H1 (cell line): ENCODE measurements at regions not wholly inside any gene's neighbourhood (a gene's known extent, or its start where the extent isn't known, plus 50 kb on each side); places are given as distances from the start of the nearest gene placed in this dataset.

Experiments
- CTCF ChIA-PET: fragments of 300-600 bp; sonication (Branson Sonifier 250); formaldehyde crosslinking; loops from one replicate; lab custom pipeline; 2021; ENCODE audit not compliant: partially characterized antibody; lab: Charles Lee
- POLR2A ChIA-PET: fragments of 300-600 bp; sonication (Branson Sonifier 250); formaldehyde crosslinking; loops from one replicate; lab custom pipeline; 2021; ENCODE audit warnings: inconsistent platforms; ENCODE audit not compliant: partially characterized antibody; lab: Charles Lee
- DNase-seq, 2 experiments: peaks; one replicate each; pipeline versions ENCODE4 v3.0.0 to v3.0.0-alpha.2; 2010 to 2022; ENCODE audit warnings: low spot score in 2 of 2, low read depth in 1 of 2, mixed read lengths in 1 of 2
- FAIRE-seq: peaks from 2 replicates; lab custom pipeline; 2011; peaks lifted over from hg19 to GRCh38; lab: Jason Lieb, UNC
- H2AFZ ChIP-seq: 2 replicates; pipeline ENCODE4 v1.8.1; 2012; ENCODE audit warnings: low read length, inconsistent platforms
- H2AK5ac ChIP-seq: 2 replicates; pipeline ENCODE4 v1.6.1; 2013; ENCODE audit warnings: low read depth, low read length
- H2BK120ac ChIP-seq: replicated peaks from 2 replicates; pipeline ENCODE3; 2013; ENCODE audit warnings: low read depth, low read length, inconsistent platforms
- H2BK12ac ChIP-seq: 2 replicates; pipeline ENCODE4 v1.6.1; 2013; ENCODE audit warnings: low read depth, low read length
- H2BK15ac ChIP-seq: 2 replicates; pipeline ENCODE4 v1.6.1; 2013; ENCODE audit warnings: low read length
- H2BK20ac ChIP-seq: 2 replicates; pipeline ENCODE4 v1.6.1; 2013; ENCODE audit warnings: low read length
- H2BK5ac ChIP-seq: 2 replicates; pipeline ENCODE4 v1.6.1; 2013; ENCODE audit warnings: low read depth, low read length
- H3K14ac ChIP-seq: 2 replicates; pipeline ENCODE4 v1.6.1; 2013; ENCODE audit warnings: inconsistent platforms; ENCODE audit not compliant: insufficient read length
- H3K18ac ChIP-seq: 2 replicates; pipeline ENCODE4 v1.6.1; 2013; ENCODE audit warnings: low read length; ENCODE audit errors: extremely low read depth
- H3K23ac ChIP-seq: 2 replicates; pipeline ENCODE4 v1.6.1; 2013; ENCODE audit warnings: inconsistent platforms; ENCODE audit not compliant: insufficient read length
- H3K23me2 ChIP-seq: 2 replicates; pipeline ENCODE4 v1.6.1; 2013; ENCODE audit warnings: low read depth, low read length
- H3K27ac ChIP-seq: 2 replicates; pipeline ENCODE4 v1.6.1; 2011; ENCODE audit warnings: low read depth, low read length, inconsistent platforms
- H3K27me3 ChIP-seq, 4 experiments: replicated peaks in 1 of 4; 1 replicate in 1 of 4; 2 replicates in 3 of 4; pipeline versions ENCODE4 v1.6.1 to v1.8.1; 2011 to 2013; ENCODE audit warnings: low read length in 3 of 4, mild to moderate bottlenecking in 3 of 4, inconsistent platforms in 2 of 4, mixed read lengths in 2 of 4, moderate library complexity in 1 of 4; ENCODE audit not compliant: control insufficient read depth in 3 of 4, insufficient read depth in 3 of 4; ENCODE audit errors: extremely low read depth in 1 of 4
- H3K36me3 ChIP-seq, 4 experiments: 2 replicates each; pipeline versions ENCODE4 v1.6.1 to v1.8.1; 2011 to 2013; ENCODE audit warnings: mild to moderate bottlenecking in 4 of 4, low read length in 3 of 4, moderate library complexity in 2 of 4, control low read depth in 1 of 4, inconsistent platforms in 1 of 4; ENCODE audit not compliant: insufficient read depth in 4 of 4, control insufficient read depth in 2 of 4
- H3K4ac ChIP-seq: replicated peaks from 2 replicates; pipeline ENCODE3; 2013; ENCODE audit warnings: low read length, low read depth, mixed read lengths, inconsistent platforms; ENCODE audit not compliant: insufficient read length
- H3K4me1 ChIP-seq, 4 experiments: replicated peaks in 1 of 4; 1 replicate in 1 of 4; 2 replicates in 3 of 4; pipeline versions ENCODE4 v1.6.1 to v1.8.1; 2011 to 2013; ENCODE audit warnings: low read length in 3 of 4, inconsistent platforms in 2 of 4, mixed read lengths in 1 of 4; ENCODE audit not compliant: insufficient read depth in 4 of 4, control insufficient read depth in 3 of 4
- H3K4me2 ChIP-seq, 2 experiments: 2 replicates each; pipeline versions ENCODE4 v1.6.1 to v1.8.1; 2011 to 2013; ENCODE audit warnings: low read depth in 2 of 2, low read length in 2 of 2, control low read depth in 1 of 2, inconsistent platforms in 1 of 2, mild to moderate bottlenecking in 1 of 2; ENCODE audit not compliant: insufficient read depth in 1 of 2
- H3K4me3 ChIP-seq, 4 experiments: fragments of 200-600, 300-600 bp in 1 of 4; sonication (generic), shearing (Covaris generic), sonication (Bioruptor Twin) in 1 of 4; 2 replicates each; pipeline versions ENCODE4 v1.5.1 to v1.8.1; 2011 to 2016; ENCODE audit warnings: low read length in 4 of 4, low read depth in 3 of 4, control low read depth in 2 of 4, inconsistent platforms in 2 of 4, mild to moderate bottlenecking in 2 of 4, mixed read lengths in 1 of 4, moderate library complexity in 1 of 4; ENCODE audit not compliant: insufficient read depth in 2 of 4; ENCODE audit errors: extremely low read depth in 1 of 4
- H3K56ac ChIP-seq: replicated peaks from 2 replicates; pipeline ENCODE3; 2013; ENCODE audit warnings: low read depth, mild to moderate bottlenecking, mixed read lengths, low read length, inconsistent platforms; ENCODE audit not compliant: insufficient read length
- H3K79me1 ChIP-seq: 2 replicates; pipeline ENCODE4 v1.6.1; 2013; ENCODE audit warnings: low read depth, low read length, control low read depth
- H3K79me2 ChIP-seq, 2 experiments: 2 replicates each; pipeline versions ENCODE4 v1.6.1 to v1.8.1; 2012 to 2013; ENCODE audit warnings: low read length in 2 of 2, mild to moderate bottlenecking in 2 of 2, inconsistent platforms in 1 of 2; ENCODE audit not compliant: insufficient read depth in 2 of 2, control insufficient read depth in 1 of 2
- H3K9ac ChIP-seq, 4 experiments: replicated peaks in 1 of 4; 1 replicate in 1 of 4; 2 replicates in 3 of 4; pipeline versions ENCODE4 v1.6.1 to v1.8.1; 2011 to 2013; ENCODE audit warnings: low read depth in 3 of 4, low read length in 3 of 4, control low read depth in 2 of 4, mild to moderate bottlenecking in 2 of 4, moderate library complexity in 2 of 4, inconsistent platforms in 1 of 4; ENCODE audit errors: extremely low read depth in 1 of 4
- H3K9me3 ChIP-seq, 2 experiments: 2 replicates each; pipeline versions ENCODE4 v1.6.1 to v1.8.1; 2012 to 2013; ENCODE audit warnings: mild to moderate bottlenecking in 2 of 2, moderate library complexity in 2 of 2, control low read depth in 1 of 2, inconsistent platforms in 1 of 2, low read depth in 1 of 2, low read length in 1 of 2, mixed read lengths in 1 of 2; ENCODE audit not compliant: insufficient read depth in 2 of 2
- H4K20me1 ChIP-seq, 2 experiments: replicated peaks in 1 of 2; 2 replicates each; pipeline versions ENCODE3 to v1.8.1; 2011 to 2013; ENCODE audit warnings: inconsistent platforms in 2 of 2, low read length in 2 of 2, mild to moderate bottlenecking in 1 of 2; ENCODE audit not compliant: insufficient read depth in 2 of 2, control insufficient read depth in 1 of 2
- H4K5ac ChIP-seq: 2 replicates; pipeline ENCODE4 v1.6.1; 2013; ENCODE audit warnings: low read length, low read depth, mixed read lengths, inconsistent platforms; ENCODE audit not compliant: insufficient read length
- H4K8ac ChIP-seq: 2 replicates; pipeline ENCODE4 v1.8.0; 2013; ENCODE audit warnings: mild to moderate bottlenecking, moderate library complexity, low read length, inconsistent platforms; ENCODE audit not compliant: insufficient read depth; ENCODE audit errors: extremely low read depth
- H4K91ac ChIP-seq: replicated peaks from 2 replicates; pipeline ENCODE3; 2013; ENCODE audit warnings: low read length, mixed read lengths, inconsistent platforms; ENCODE audit not compliant: insufficient read length
- BACH1 ChIP-seq: IDR thresholded peaks from 2 replicates; pipeline ENCODE4 v1.6.1; 2012; ENCODE audit warnings: low read length, improper control_type of control experiment
- CBX5 ChIP-seq: fragments of 300-800, 300-1000 bp; sonication (generic); IDR thresholded peaks from 2 replicates; pipeline ENCODE4 v1.7.1; 2016; ENCODE audit warnings: antibody characterized with exemption, low read length, low read depth
- CBX8 ChIP-seq: fragments of 300-800, 300-1000 bp; sonication (generic); IDR thresholded peaks from 2 replicates; pipeline ENCODE4 v1.7.1; 2016; ENCODE audit warnings: low read depth, low read length, borderline replicate concordance
- CHD2 ChIP-seq: IDR thresholded peaks from 2 replicates; pipeline ENCODE4 v1.6.1; 2012; ENCODE audit warnings: low read length, improper control_type of control experiment
- EZH2 ChIP-seq: fragments of 200-600 bp; sonication (generic); IDR thresholded peaks from 2 replicates; pipeline ENCODE4 v1.7.1; 2012; ENCODE audit warnings: low read depth, mild to moderate bottlenecking, moderate library complexity, low read length, inconsistent platforms; ENCODE audit not compliant: severe bottlenecking
- FOSL1 ChIP-seq: IDR thresholded peaks from 2 replicates; pipeline ENCODE4 v1.6.1; 2011; ENCODE audit warnings: mild to moderate bottlenecking, low read depth, low read length, moderate library complexity; ENCODE audit not compliant: insufficient read depth
- HDAC2 ChIP-seq, 2 experiments: fragments of 300-600 bp in 1 of 2; sonication (generic) in 1 of 2; IDR thresholded peaks; 2 replicates each; pipeline ENCODE4 v1.6.1; 2011 to 2012; ENCODE audit warnings: low read depth in 2 of 2, low read length in 2 of 2, mild to moderate bottlenecking in 2 of 2, moderate library complexity in 2 of 2, borderline replicate concordance in 1 of 2, inconsistent platforms in 1 of 2
- SIRT6 ChIP-seq: IDR thresholded peaks from one replicate; pipeline ENCODE4 v1.7.1; 2012; ENCODE audit warnings: low read length, inconsistent platforms
- TBP ChIP-seq: IDR thresholded peaks from 2 replicates; pipeline ENCODE4 v1.6.1; 2011; ENCODE audit warnings: low read depth, low read length, improper control_type of control experiment
- ZNF274 ChIP-seq: IDR thresholded peaks from 2 replicates; pipeline ENCODE4 v1.7.0; 2012; ENCODE audit warnings: low read length, borderline replicate concordance; ENCODE audit errors: extremely low read depth
- WGBS, 2 experiments: shearing (Covaris generic) in 1 of 2; methylation state at CpG; one replicate each; pipeline versions ENCODE4 v1.1.6 to v1.1.7; 2013 to 2015; ENCODE audit warnings: low lambda C conversion rate in 2 of 2, mixed read lengths in 2 of 2, inconsistent platforms in 1 of 2, low coverage in 1 of 2, missing lambda C conversion rate in 1 of 2; ENCODE audit not compliant: insufficient replicate concordance in 2 of 2, insufficient coverage in 1 of 2, insufficient read length in 1 of 2; ENCODE audit errors: extremely low coverage in 1 of 2, missing lambda C conversion rate in 1 of 2; 5-methylcytosine and 5-hydroxymethylcytosine counted together
- TF ChIP-seq, protein P1 (sequence below): IDR thresholded peaks from 2 replicates; pipeline ENCODE4 v1.6.1; 2012; ENCODE audit warnings: low read length, inconsistent platforms

DNA sequence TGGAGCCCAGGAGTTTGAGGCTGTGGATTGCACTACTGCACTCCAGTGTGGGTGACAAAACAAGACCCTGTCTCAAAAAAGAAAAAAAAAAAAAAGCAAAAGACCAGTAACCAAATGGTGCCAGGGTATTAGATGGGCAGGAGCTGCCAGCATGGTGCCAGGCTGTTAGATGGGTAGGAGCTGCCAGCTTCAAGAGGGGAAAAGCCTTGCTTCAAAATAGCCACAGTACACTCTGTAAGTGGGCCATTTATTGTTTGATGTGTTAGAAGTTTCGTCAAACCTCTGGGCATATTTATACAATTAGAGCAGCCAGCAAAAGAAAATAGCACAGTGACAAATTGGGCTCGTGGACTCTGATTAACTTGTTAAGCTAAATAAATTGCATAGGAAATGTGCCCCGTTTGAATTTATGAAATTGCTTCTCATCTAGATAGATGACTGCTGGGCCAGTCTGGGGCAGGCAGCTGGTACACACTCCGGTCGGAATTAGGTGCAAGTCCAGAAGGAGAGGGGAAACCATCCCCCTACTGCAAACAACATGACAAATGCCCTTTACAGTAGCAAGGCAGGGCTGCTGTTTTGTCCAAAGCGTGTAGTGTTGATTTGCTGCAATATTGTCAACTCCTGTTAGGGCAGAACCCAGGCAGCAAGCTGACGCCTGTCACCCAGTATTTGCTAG lies 126.3 kb upstream of the IRX3 start:
- Histone ChIP-seq H3K4ac (no peak overlapping the region), H3K4me3 (no peak overlapping the region), H4K91ac (no peak overlapping the region), H3K27me3 (no peaks in the 10 kb centered on the region; a peak in 1 of 7 replicates), H2BK5ac (no peak overlapping the region), H3K79me2 (no peaks in the 10 kb centered on the region), H2AK5ac (no peak overlapping the region), H3K36me3 (no peaks in the 10 kb centered on the region), H2BK12ac (no peak overlapping the region), H2BK20ac (no peak overlapping the region), H2BK120ac (no peak overlapping the region), H4K8ac (no peak overlapping the region), H2AFZ (no peak overlapping the region), H3K4me2 (no peak overlapping the region), H4K5ac (no peak overlapping the region), H3K27ac (no peak overlapping the region), H2BK15ac (no peak overlapping the region), H3K14ac (no peak overlapping the region), H3K56ac (no peak overlapping the region), H3K23me2 (0 out of 2 replicates have a peak, but pooled peaks cover 2% of the 10 kb centered on the region), H3K4me1 (peaks cover 1 to 9% (median 4%) of the 10 kb centered on the region in 4 experiments; a peak in 4 of 7 replicates), H3K18ac (no peak overlapping the region), H3K9me3 (no peaks in the 10 kb centered on the region; a peak in 1 of 4 replicates), H3K79me1 (no peaks in the 10 kb centered on the region), H4K20me1 (no peaks in the 10 kb centered on the region), H3K23ac (no peak overlapping the region), H3K9ac (no peak overlapping the region)
- DNase-seq (no peak), FAIRE-seq (no peak)
- whole genome bisulfite sequencing, 2 experiments, result 92% methylated on average over 7 of the region's 7 CpGs; no CpG with 5 or more reads in 1 of the 2 experiments
- ChIA-PET POLR2A (no interaction called here), CTCF (interaction anchor here (0.7 kb wide), 1 partner anchor 639 kb away, joined by 4 read pairs; no protein-coding TSS in a partner anchor)
- TF ChIP-seq EZH2, result no peak
- TF ChIP-seq CHD2, result no peak
- no peak for TF ChIP-seq CBX5
- TF ChIP-seq ZNF274, result no peak
- no peak for TF ChIP-seq HDAC2 (IDR thresholded peaks at IDR 0.05; ENCODE audit: borderline replicate concordance in 1 of 2, low read depth in 2 of 2, low read length in 2 of 2)
- TF ChIP-seq SIRT6, result no peak
- TF ChIP-seq, protein P1, sequence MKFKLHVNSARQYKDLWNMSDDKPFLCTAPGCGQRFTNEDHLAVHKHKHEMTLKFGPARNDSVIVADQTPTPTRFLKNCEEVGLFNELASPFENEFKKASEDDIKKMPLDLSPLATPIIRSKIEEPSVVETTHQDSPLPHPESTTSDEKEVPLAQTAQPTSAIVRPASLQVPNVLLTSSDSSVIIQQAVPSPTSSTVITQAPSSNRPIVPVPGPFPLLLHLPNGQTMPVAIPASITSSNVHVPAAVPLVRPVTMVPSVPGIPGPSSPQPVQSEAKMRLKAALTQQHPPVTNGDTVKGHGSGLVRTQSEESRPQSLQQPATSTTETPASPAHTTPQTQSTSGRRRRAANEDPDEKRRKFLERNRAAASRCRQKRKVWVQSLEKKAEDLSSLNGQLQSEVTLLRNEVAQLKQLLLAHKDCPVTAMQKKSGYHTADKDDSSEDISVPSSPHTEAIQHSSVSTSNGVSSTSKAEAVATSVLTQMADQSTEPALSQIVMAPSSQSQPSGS, result no peak
- TF ChIP-seq TBP, result no peak
- no peak for TF ChIP-seq BACH1
- TF ChIP-seq FOSL1, result no peak
- TF ChIP-seq CBX8, result no peak
